GM12873 (cell line): ENCODE measurements at regions not wholly inside any gene's neighbourhood (a gene's known extent, or its start where the extent isn't known, plus 50 kb on each side); places are given as distances from the start of the nearest gene placed in this dataset.

Experiments used
- TF ChIP-seq, protein P1 (sequence below): IDR thresholded peaks from 2 replicates; pipeline ENCODE4 v1.5.1; 2012; ENCODE audit warnings: low read depth, mild to moderate bottlenecking, moderate library complexity, low read length, control low read depth; ENCODE audit not compliant: insufficient read depth; ENCODE audit errors: missing control alignments

DNA sequence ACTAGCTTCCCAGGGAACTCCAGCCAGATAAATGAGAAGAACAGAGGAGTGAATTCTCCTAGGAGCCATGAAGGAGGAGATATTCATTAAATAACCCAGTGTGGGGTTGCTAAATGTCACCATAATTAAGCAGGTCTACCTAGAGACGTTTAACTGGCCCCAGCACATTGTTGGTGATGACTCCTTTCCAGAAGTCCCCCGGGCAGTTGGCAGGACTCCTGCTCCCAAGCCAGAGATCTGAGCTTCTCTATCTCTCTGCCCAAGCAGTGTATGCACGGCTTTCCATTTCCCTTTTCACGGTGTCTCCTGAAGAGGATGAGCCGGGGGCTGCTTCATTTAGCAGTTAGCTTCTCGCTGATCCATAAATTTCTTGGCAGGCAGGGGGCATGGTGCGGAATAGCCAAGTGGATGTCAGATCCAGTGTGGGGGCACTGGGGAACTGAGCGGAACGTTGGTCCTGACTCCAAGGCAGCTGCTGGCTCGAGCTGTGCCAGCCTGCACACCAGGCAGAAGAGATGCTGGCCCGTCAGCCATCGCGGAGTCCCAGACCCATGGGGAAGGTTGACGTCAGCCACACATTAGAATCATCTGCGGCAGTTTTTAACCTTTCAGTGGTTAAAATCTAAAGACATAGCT, 142.0 kb upstream of the NPY start:
- TF ChIP-seq, protein P1, sequence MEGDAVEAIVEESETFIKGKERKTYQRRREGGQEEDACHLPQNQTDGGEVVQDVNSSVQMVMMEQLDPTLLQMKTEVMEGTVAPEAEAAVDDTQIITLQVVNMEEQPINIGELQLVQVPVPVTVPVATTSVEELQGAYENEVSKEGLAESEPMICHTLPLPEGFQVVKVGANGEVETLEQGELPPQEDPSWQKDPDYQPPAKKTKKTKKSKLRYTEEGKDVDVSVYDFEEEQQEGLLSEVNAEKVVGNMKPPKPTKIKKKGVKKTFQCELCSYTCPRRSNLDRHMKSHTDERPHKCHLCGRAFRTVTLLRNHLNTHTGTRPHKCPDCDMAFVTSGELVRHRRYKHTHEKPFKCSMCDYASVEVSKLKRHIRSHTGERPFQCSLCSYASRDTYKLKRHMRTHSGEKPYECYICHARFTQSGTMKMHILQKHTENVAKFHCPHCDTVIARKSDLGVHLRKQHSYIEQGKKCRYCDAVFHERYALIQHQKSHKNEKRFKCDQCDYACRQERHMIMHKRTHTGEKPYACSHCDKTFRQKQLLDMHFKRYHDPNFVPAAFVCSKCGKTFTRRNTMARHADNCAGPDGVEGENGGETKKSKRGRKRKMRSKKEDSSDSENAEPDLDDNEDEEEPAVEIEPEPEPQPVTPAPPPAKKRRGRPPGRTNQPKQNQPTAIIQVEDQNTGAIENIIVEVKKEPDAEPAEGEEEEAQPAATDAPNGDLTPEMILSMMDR, result no peak

DNA sequence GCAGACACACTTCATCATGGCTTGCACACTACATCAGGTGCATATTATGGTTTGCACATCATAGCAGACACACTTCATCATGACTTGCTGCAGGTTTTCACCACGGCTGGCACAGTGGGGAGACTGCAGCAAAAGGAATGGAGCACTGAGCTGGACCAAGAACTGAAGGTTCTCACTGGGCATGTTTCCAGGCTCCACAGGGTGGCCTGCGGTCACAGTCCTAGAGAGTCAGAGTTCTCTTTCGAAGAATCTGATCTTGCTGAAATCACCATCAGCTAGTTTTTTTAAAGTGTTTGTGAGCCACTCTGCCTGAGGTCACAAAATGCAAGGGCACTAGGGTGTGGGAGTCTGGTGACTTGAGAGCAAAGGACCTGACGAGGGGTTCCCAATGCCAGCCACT, 140.4 kb upstream of the NPY start:
- TF ChIP-seq, protein P1, result no peak

DNA sequence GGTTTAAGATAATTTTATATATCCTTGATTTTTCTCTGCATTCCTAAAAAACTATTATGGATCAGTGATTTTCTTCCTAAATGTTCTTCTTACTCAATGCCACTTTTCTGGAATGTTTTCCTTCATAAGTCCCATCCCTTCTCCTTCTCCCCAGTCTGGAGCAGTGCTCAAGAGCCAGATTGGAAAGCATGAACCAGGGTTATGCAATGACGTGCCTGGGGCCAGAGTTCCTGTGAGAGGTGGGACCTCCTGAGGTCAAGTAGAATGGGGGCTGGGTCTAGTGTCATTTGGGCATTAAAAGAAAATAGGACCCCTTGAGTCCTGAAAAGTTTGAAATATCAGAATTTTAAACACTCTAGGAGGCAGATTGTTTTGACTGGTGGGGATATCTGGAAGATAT, 132.0 kb upstream of the NPY start:
- TF ChIP-seq, protein P1, result no peak

DNA sequence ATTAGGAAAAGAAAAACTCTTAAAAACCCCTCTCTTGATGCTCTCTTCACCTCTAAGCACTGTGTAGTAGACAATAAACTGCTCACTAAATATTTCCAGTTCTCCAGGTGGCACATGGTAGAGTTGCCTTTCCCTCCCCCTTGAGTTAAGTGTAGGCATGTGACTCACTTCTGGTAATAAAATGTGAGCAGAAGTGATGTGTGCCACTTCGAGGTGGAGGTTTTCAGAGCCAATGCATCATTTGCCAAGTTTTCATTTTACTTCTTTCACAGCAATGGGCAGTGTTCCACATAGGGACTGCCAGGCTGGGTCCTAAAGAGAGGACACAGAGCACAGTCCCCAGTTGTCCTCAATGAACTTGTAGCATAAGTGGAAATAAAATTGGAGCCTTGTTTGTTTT, 131.6 kb upstream of the NPY start:
- TF ChIP-seq, protein P1, result no peak

DNA sequence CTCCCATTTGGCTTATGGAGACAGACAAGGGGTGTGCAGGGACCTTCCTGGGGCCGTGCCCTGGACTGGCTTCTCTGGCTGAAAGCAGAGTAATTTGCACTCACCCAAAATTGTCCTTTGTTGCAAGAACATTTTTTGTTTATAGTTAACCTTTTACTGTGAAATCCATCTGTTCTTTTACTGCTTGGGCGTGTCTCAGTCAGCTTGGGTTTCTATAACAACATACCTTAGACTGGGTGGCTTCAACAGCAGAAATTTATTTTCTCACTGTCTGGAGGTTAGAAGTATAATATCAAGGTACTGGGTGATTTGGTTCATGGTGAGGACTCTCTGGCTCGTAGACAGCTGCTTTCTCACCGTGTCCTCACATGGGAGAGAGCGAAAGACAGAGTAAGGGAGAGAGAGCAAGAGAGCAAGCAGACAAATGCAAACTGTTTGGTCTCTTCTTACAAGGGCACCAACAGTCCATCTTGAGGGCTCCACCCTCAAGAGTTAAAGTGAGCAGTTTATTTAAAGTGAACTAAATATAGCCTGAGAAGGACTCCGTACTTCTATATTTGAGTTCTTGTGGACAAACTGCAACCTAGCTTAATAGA, 131.0 kb upstream of the NPY start:
- TF ChIP-seq, protein P1, result no peak

DNA sequence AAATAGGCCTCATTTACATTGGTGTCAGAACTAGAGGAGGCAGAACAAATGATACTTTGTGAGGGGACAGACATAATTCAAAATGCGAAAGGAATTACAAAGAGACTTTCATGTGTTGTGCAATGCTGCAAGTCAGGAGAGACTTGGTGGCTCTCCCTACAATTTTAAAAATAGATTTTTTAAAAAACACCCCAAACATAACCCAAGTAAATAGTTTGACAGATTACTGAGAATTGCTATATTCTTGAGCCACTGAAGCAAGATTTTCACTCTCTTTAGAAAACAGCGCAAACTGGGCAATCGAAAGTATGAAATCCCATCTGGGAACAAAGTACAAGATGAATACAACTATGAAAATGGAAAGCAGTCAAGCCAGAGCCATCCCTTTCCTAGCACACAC, 126.3 kb upstream of the NPY start:
- TF ChIP-seq, protein P1, result no peak

DNA sequence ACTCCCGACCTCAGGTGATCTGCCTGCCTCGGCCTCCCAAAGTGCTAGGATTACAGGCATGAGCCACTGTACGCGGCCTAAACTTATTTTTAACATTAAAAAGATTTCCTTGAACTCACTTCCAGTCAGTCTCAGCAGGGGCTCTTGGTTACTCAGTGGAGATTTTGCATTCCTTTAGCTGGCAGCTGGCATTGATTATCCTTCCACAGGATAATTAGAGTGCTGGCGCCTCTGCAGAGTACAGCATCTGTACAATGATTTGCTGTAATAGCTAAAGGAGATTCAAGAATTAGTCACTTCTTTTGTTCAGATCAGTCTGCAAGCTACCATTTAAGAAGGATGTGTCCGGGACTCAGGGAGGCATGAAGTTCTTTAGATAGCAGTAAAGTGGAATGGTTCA, 125.0 kb upstream of the NPY start:
- TF ChIP-seq, protein P1, result no peak
